HG02588 (cell line): ENCODE measurements at regions not wholly inside any gene's neighbourhood (a gene's known extent, or its start where the extent isn't known, plus 50 kb on each side); places are given as distances from the start of the nearest gene placed in this dataset.

Experiments
- ATAC-seq: cut with Tn5 transposase; IDR thresholded peaks from one replicate; pipeline ENCODE4 v1.9.1; 2021; ENCODE audit warnings: mild to moderate bottlenecking, moderate library complexity; ENCODE audit not compliant: unreplicated experiment

DNA sequence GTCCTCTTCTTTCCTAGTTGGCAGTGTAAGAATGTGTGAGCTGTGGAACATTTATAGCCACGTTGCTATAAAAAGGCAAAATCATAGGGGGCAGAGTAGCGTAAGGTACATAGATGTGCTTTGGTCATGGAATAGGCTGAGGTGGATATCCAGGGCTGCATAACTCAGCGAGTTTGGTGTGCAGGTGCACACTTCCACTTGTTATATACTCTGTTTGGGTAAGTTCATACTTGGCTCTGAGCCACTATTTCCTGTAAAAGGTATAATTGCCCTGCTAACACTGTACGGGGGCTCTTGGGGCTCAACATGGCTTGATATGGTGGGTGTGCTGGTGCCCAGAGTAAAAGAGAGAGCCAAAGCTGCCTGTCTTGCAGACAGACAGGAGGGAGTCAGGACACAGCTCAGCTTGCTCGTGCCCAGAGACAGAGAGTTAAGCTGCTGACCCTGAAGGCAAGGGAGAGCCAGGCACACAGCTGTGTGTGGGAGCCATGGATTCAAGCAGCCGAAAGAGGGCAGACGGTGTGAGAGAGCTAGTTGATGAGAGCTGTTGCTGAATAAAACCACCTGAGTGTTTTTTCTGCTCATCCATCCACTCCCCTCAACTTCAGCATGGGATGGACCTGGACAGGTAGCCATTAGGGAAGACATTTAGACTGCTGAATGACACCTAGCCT lies 126.7 kb downstream of the DKK1 start:
- no peak for ATAC-seq

DNA sequence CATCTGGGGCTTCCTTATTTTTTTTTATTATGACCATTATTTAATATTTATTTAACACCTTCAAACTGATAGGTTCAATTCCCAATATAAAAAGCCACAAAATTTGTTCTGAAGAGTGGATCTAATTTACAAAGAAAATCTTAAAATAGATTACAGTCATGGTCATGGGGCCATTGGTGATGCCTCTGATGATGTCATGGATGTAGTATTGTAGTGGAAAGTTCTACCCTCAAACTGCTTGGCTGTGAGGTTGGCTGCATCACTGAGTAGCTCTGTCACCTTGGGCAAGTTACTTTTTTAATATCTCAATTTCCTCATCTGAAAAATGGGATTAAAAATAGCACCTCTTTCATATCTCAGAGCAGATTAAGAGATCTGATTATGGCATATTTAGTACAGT lies 128.5 kb downstream of the DKK1 start:
- ATAC-seq = no peak

DNA sequence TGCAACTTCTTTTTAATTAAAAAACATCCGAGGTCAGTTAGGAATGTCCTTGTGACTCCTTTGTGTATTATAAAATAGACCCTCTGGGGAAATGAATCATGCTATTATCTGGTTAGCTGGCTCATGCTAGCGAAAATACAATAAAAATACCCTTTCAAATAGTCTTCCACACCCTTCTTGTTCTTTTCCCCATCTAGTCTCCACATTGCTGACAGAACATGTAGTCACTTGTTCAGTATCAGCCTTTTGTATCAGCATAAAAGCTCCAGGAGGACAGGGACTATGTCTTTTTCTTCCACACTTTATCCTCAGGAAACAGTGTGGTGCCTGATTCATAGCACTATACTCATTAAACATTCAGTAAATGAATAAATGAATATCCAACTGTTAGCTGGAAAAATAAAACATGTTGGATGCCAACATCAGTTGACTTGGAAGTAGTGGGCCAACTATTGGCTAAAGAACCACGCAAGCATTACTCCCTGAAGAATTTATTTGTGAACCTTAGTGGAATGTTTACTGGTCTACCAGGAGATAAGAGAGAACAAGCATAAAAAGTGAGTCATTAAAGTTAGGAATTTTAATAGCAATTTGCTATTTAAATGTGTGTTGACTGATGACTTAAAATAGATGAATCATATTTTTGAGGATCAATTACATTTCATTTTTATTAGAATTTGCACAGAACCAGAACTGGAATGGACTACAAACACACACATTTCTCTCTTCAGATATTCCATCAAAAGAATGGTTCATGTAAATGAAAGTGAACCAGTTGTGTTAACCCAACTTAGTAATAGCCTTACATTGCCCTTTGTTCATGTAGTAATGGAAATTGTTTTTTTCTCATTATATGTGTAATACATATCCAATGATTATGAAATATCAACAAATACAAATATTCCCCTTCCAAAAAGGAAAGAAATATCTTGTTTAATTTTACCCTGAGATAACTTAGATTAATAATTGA lies 129.6 kb downstream of the DKK1 start:
- no peak for ATAC-seq

DNA sequence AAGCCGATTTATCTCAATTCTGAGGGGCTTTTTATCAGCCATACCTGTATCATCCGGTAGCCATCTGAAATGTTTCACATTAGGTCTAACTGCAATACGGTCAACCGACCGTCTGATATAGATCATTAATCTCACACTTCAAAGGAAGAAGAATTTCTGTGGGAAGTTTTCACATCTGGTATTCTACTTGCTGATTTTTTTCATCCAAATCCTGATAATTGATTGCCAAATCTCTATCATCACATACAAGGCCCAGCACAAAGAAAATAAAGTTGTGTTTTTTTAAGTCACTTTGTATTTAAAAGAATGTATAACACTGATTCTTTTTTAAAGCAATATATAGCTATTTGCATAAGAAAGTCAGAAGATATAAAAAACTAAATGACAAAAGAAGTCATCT lies 132.3 kb downstream of the DKK1 start:
- ATAC-seq = no peak

DNA sequence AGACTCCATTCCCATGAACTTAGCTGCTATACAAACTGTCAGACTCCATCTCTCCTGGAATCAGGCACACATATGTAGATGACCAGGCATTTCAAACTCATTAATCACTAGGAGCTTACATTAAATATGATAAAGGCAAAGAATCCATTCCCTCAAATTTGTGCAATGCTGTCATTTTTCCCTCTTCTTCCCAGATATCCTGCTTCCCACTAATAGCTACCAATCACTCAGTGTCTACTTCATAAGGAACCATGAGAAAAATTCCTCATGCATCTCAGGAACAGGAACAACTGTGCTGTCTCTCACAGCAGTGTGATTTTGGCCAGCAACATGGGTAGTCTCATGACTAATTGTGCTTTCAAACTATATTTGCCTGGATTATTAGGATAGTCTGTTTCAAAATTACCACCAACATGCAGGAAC lies 133.9 kb downstream of the DKK1 start:
- no peak for ATAC-seq

DNA sequence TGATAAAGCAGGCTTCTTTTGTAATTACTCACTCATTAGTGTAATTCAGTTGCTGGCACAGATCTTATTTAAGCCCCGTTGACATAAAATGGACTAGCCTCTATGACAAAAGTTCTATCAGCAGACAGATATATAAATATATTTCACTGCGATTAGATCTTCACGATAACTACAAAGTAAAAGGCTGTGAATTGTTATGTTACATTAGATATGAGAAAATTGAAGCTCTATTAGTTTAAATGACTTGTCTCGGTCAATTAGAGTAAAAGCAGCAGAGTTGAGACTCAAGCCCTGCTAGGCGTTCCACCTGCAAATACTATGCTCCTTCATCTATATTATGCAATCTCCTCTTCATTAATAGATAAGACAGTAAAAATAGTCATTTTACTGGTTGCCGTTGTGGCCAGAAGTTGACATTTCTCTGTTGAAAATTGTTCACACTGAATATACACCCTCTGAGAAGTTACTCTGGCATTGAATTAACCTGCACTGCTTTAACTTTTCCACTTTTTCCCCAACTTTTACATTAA lies 136.7 kb downstream of the DKK1 start:
- ATAC-seq = no peak

DNA sequence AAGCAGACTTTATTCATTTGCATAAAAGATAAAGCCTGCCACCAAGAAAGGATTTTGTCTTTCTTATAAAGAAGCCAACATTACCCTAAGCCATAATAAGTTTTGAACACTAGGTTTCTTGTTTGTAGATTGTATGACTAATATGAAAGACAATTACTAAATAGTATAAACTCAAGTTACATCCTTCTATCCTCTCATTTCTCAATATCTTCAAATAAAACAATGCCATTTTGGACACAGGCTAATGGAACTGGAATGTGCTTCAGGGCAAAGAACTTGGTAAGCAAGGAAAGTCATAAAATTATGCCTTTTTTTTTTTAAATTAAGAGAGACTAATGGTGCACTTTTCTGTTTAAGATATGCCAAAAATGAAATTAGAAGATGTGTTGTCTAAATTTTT lies 137.7 kb downstream of the DKK1 start:
- no peak for ATAC-seq

DNA sequence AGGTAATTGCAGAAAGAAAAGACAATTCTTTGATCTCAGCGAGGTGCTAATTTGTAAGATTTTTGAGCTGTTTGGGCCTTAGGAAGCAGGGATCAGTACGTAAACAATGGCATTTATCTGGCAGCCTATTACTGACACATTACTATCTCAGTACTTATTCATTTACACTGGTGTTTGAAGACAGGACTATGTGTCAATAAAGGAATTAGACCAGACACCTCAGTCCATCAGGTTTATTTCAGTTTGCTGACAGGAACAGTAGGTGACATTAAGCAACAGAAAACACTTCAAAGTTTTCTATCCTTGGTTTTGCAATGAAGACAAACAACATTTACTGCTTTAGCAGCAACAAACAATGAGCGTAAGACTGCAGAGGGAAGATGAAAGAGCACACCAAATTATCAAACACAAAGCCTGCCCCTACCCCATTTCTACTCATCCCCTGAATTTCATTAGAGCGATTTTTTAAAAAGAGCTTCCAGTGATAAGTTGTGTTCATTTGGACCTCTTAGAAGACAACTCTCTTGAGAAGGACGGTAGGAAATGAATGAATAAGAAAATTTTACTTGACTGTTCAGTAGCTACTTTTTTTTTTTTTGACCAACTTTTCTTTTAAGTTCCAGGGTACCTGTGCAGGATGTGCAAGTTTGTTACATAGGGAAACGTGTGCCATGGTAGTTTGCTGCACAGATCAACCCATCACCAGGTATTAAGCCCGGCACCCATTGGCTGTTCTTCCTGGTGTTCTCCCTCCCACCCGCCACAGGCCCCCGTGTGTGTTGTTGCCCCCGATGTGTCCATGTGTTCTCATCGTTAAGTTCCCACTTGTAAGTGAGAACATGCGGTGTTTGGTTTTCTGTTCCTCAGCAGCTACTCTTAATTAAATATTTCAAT lies 138.8 kb downstream of the DKK1 start:
- no peak for ATAC-seq

DNA sequence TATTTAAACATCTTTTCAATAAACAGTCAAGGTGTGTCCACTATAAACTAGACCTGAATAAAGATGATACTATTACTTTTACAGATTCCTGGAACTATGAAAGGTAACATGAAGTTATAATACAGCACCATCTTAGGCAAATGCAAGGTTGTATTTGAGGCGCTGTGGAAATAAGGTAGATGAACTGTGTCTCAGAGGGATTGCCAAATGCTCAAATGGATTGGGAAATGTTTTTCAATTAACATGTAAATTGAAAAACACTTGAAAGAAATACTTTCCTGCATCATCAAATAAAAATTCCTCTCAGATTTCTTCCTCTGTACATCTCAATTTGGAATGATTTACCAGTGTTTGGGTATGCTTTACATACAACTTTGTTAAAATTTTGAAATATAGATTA lies 139.4 kb downstream of the DKK1 start:
- no peak for ATAC-seq

DNA sequence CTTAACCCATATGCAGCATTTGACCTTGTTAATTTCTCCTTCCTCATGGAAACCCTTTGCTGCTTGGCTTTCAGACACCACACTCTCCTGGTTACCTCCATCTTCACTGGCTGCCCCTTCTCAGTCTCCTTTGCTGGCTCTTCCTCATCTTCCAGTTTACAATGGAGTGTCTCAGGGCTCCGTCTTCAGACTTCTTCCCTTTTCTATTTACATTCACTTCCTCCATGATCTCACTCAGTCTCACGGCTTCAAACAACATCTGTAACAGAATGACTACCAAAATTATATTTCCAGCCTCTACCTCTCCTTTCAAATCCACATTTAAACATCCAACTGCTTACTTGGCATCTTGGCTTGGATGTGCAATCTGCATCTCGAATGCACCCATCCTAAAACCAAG lies 140.4 kb downstream of the DKK1 start:
- ATAC-seq = no peak

DNA sequence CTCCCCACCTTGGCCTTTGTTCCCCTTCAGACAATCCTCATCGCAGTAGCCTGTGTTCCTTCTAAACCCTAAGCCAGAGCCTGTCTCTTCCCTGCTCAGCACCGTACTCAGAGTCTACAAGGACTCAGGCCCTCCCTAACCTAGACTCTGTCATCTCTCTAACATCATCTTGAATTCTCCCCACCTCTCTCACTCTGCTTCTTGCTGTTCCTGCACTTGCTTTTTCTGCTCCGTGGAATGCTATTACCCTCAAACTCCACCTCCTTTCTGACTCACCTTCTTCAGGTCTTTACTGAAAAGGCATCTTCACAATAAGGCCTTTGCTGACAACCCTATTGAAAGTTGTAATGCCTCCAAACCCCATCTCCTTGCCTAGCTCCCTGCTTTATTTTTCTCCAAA lies 141.0 kb downstream of the DKK1 start:
- no peak for ATAC-seq

DNA sequence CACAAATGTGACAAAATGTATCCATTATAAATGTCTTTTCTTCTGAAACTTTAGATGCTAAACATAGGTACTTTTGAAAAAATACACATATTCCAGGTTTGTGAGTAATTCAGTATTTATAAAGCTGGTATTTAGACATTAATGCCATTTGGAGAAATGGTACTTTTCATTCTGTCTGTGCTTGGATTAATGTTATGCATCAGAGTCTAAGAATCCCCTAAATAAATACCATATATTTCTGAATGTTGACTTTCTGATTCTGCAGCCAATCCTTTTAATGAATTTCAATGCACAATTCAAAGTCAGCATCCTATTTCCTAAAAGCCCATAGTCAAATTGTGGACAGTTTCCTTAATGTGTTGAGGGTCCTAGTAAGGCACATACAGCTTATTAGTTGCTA lies 145.0 kb downstream of the DKK1 start:
- no peak for ATAC-seq

DNA sequence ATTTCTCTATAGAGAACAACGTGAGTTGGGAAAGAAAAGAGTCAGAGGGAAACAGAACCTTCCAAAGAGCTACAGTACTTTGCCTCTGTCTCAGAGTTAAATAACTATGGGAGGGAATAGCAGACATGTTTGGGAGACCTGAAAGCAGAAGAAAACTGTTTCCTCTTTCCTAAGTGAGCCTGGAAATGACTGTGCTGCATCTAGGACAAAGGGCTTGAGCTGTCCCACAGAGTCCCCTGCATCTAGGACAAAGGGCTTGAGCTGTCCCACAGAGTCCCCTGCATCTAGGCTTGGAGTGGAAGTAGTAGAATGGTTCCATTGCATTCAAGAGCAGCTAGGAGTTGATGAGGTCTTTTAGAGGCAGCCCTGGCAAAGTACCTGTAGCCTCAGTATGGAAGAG lies 149.7 kb downstream of the DKK1 start:
- no peak for ATAC-seq

DNA sequence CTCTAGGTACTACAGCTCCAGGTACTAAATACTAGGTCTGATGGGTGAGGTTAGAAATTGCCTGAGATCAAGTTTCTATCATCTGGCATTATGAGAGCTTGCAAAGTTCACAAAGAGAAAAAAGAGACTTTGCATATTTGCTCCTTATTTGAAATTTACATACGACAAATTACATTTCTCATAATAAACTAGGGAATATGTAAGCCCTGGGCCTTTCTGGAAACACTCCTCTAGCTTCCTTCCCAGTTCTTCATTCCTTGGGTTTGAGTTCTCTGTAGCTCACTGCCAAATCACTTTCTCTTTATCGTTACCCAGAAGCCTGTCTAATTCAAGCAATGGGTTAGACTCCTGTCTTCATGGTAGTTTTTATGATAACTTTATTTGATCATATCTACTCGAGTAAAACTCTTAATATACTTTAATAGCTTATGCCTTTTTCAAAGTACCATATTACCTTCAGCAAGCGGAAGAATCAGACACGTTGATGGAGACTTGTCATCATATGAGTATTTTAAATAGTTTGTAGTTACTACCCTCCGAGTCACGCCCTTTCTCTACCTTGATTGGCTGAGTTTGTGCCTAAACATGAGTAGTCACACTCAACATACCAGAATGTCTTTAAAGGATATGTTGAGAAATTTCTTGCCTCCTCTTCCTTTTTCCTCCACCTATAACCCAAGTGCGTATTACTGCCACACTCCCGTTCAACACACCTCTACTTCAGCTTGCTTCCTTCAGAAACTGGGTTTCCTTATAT lies 150.5 kb downstream of the DKK1 start:
- no peak for ATAC-seq

DNA sequence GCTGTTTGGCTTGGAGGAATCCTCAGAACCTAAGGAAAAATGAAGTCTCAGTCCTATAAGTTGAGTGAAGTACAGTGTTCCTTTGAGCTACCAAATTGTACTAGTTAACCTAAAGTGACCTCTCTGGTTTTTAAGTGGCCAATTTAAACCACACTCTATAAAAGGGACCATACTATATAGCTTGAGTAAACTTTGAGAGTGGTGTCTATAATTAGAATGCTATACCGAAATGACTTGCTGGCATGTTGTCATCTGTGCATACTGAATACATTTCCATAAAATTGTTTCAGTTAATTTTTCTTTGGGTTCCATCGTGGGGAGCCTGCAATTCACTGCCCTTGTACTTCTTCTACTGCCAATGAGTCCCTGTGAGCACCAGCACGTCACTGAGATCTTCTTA lies 151.1 kb downstream of the DKK1 start:
- no peak for ATAC-seq

DNA sequence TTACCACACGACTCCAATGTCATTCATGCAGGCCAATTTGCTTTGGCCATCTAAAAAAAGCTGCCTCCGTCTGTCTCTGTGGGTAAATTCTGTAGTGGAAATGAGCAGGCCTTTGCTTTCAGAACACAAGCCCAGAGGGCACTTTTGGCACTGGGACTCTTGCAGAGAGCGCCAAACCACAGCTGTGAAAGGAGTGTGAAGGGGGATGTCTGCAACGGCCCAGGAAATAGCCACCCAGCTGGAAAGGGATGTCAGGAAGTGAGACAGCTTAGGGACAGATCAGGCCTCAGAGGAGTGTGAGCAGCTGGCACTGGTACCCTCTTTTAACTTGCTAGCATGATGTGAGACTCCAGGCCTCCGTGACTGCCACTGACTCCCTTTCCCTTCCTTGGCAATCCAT lies 152.4 kb downstream of the DKK1 start:
- ATAC-seq = no peak

DNA sequence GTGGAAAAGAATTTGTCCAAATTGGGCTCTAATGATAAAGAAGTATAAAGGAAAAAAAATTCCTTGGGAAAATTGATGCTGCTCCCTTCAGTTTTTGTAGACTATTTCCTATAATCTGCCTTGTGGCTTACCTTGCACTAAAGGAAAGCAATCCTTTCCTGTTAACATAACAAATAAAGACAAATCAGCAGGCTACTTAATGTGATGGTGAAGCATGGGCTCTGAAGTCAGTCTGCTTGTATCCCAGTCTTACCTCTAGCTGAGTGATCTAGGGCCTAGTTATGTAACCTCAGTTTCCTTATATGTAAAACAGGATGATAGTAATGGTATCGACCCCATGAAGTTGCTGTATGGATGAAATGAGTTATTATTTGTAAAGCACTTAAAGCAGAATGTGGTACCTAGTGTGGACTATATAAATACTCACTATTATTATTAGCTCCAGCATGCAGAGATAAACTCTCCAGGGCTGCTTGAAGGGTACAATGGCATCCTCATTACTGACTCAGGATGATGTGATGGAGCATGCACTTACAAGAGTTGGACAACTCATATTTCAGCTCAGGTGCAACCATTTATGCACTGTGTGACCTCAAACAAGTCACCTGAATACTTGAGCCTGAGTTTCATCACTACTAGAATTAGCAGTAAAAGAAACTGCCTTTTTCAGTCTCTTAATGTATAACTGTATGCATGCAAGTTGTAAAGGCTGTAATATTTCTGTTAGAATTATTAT lies 156.1 kb downstream of the DKK1 start:
- no peak for ATAC-seq

DNA sequence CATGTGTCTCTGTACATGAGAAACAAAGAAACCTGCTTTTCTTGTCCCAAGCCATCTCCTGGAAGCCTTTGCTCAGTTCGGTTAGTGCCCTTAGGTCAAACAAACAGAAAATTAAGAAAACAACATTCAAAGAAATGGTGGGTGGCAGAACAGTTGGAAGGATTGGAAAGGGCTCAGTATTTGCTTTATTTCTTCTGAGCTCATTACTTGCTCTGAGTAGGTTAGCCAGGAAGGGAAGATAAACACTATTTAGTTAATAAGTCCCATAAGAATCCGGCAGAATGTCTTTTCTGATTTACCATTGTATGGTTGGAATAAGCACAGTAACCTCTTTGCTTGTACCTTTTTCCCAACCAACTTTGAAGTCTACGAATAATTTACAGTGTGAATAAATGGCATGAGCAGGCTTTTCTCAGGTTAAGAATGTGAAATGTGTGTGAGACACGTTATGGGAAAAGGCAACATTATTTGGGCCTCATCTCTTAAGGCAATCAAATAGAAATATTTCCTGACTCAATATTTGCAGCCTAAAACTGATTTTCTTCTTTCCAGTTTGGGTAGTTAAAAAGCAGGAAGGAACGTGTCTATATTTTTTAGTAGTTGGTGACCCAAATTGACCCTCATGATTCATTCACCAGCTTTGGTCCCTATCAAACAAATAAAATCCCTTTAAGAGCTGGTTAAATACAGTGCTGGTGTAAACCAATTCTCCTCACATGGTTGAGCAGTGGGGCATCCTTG lies 158.5 kb downstream of the DKK1 start:
- ATAC-seq = no peak

DNA sequence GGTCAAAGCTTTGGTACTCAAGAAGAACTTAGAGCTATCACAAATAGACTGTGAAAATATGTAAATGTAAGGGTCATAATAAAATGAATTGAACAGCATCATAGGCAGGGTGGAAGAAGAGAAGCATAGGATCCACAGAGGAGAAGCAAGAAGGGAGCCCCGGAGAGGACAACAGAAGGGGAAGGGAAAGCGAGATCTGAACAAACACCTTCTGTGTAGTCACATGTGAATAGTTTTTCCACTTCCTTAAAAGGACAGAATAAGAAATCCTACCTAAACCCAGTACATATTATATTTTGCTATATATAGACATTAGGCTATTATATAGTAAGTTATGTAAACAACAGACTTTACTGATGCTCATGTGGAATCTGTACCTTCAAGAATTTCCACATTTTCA lies 160.2 kb downstream of the DKK1 start:
- ATAC-seq = peak; percentile 49
